Skin epidermis (tissue), 12 donors: ENCODE measurements at regions not wholly inside any gene's neighbourhood (a gene's known extent, or its start where the extent isn't known, plus 50 kb on each side); places are given as distances from the start of the nearest gene placed in this dataset.
"Not testable (repeated sequence)": the region's sequence is repeated elsewhere in the genome, so short reads cannot be mapped to it uniquely, and the experiment has no call there.

Experiments used
- H3K27ac ChIP-seq, 21 experiments: fragments of 200-600 bp; sonication (generic) in 11 of 21; one replicate each; pipeline ENCODE4 v1.5.0; 2020; ENCODE audit warnings: mild to moderate bottlenecking in 3 of 21, inconsistent platforms in 2 of 21, moderate library complexity in 2 of 21
- H3K4me3 ChIP-seq, 7 experiments: fragments of 200-600 bp; sonication (generic) in 2 of 7; one replicate each; pipeline ENCODE4 v1.5.0; 2020; ENCODE audit warnings: inconsistent platforms in 2 of 7, mild to moderate bottlenecking in 2 of 7, moderate library complexity in 1 of 7

- Histone ChIP-seq H3K27ac (peak overlapping the region in 2 of 21 experiments; percentile 7 to 28), H3K4me3 (no peak overlapping the region)
These were observed 434.3 kb downstream of the ETS1 start for GRCh38 chr11:128152796-128153696.

- Histone ChIP-seq H3K4me3 (no peak overlapping the region), H3K27ac (no peak overlapping the region)
These were observed 435.6 kb downstream of the ETS1 start for GRCh38 chr11:128151780-128152179.

- Histone ChIP-seq H3K27ac (no peak overlapping the region), H3K4me3 (no peak overlapping the region)
These were observed 436.0 kb downstream of the ETS1 start for GRCh38 chr11:128151338-128151737.

GRCh38 chr11:128148208-128148607, 439.1 kb downstream of the ETS1 start:
- Histone ChIP-seq H3K4me3 (no peak overlapping the region), H3K27ac (no peak overlapping the region)

GRCh38 chr11:128146926-128147605, 440.3 kb downstream of the ETS1 start:
- Histone ChIP-seq H3K27ac (no peak overlapping the region), H3K4me3 (no peak overlapping the region)

- not testable (repeated sequence) for H3K4me3 ChIP-seq, H3K27ac ChIP-seq
These were observed 447.1 kb downstream of the ETS1 start for GRCh38 chr11:128140293-128140692.

- Histone ChIP-seq H3K27ac (no peak overlapping the region), H3K4me3 (no peak overlapping the region)
These were observed 451.9 kb downstream of the ETS1 start for GRCh38 chr11:128135451-128135850.

GRCh38 chr11:128133501-128133900, 453.9 kb downstream of the ETS1 start:
- Histone ChIP-seq H3K27ac (no peak overlapping the region), H3K4me3 (no peak overlapping the region)

GRCh38 chr11:128130052-128130451, 457.3 kb downstream of the ETS1 start:
- H3K4me3 ChIP-seq: no peak overlapping the region
- no peak overlapping the region for H3K27ac ChIP-seq

GRCh38 chr11:128125723-128126122, 461.6 kb downstream of the ETS1 start:
- H3K4me3 ChIP-seq: no peak overlapping the region
- no peak overlapping the region for H3K27ac ChIP-seq

GRCh38 chr11:128116885-128117284, 470.5 kb downstream of the ETS1 start:
- Histone ChIP-seq H3K27ac (no peak overlapping the region), H3K4me3 (no peak overlapping the region)

GRCh38 chr11:128116447-128116846, 470.9 kb downstream of the ETS1 start:
- H3K4me3 ChIP-seq: no peak overlapping the region
- H3K27ac ChIP-seq: no peak overlapping the region

- H3K4me3 ChIP-seq: no peak overlapping the region
- no peak overlapping the region for H3K27ac ChIP-seq
These were observed 481.4 kb downstream of the ETS1 start for GRCh38 chr11:128105950-128106349.

GRCh38 chr11:128105511-128105910, 481.8 kb downstream of the ETS1 start:
- H3K4me3 ChIP-seq: no peak overlapping the region

GRCh38 chr11:128103278-128103873, 484.0 kb downstream of the ETS1 start:
- Histone ChIP-seq H3K27ac (no peak overlapping the region), H3K4me3 (no peak overlapping the region)

More at GRCh38 chr11:128105511-128105910, 481.8 kb downstream of the ETS1 start:
- no peak overlapping the region for H3K27ac ChIP-seq

GRCh38 chr11:128098781-128099180, 488.6 kb downstream of the ETS1 start:
- no peak overlapping the region for H3K4me3 ChIP-seq

GRCh38 chr11:128095466-128095981, 491.8 kb downstream of the ETS1 start:
- no peak overlapping the region for H3K4me3 ChIP-seq
- peak overlapping the region in 1 of 21 experiments; percentile 9 for H3K27ac ChIP-seq

More at GRCh38 chr11:128098781-128099180, 488.6 kb downstream of the ETS1 start:
- H3K27ac ChIP-seq: no peak overlapping the region

GRCh38 chr11:128093689-128094088, 493.7 kb downstream of the ETS1 start:
- Histone ChIP-seq H3K4me3 (no peak overlapping the region), H3K27ac (no peak overlapping the region)

GRCh38 chr11:128089962-128090361, 497.4 kb downstream of the ETS1 start:
- no peak overlapping the region for H3K4me3 ChIP-seq

GRCh38 chr11:128086794-128087193, 500.6 kb downstream of the ETS1 start:
- no peak overlapping the region for H3K4me3 ChIP-seq
- H3K27ac ChIP-seq: no peak overlapping the region

More at GRCh38 chr11:128089962-128090361, 497.4 kb downstream of the ETS1 start:
- no peak overlapping the region for H3K27ac ChIP-seq
